ENCODE measurements at regions not wholly inside any gene's neighbourhood (a gene's known extent, or its start where the extent isn't known, plus 50 kb on each side); places are given as distances from the start of the nearest gene placed in this dataset.

DNA sequence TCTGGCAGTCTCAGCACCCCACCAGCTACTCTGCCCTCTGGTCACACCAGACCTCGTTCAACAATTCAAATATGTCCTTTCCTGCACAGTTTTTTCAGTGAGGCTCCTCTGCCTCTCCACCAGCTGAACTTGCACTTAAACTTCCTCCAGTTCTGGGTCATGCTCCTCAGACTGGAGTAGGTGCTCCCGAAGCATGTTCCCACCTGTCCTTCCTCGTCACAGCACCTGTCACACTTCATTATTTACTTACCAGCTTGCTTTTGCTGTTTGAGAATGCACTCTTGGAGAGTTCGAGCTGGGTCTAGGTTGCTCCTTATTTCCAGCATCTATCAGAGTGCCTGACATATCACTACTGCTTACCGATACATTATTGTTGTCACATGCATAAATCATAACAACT is 144.8 kb upstream of the TTC29 start:
- Mint-ChIP-seq H3K27ac (no peak overlapping the region), H3K4me1 (peaks cover 9 to 12% of the 10 kb centered on the region in 2 experiments), H3K4me3 (no peak overlapping the region), H3K27me3 (ENCODE audit: low read depth) (no peaks in the 10 kb centered on the region; the same call in 1 of the 2 replicates), H3K9me3 (no peaks in the 10 kb centered on the region), H3K36me3 (ENCODE audit: insufficient read depth in 1 of 3, low read depth in 3 of 3) (no peaks in the 10 kb centered on the region)
- Histone ChIP-seq H2BK120ac (ENCODE audit: low read depth, low read length, poor library complexity, severe bottlenecking) (no peak overlapping the region), H4K91ac (ENCODE audit: insufficient read length, low read depth, low read length) (no peak overlapping the region), H2AFZ (ENCODE audit: low read length) (no peak overlapping the region), H3K23ac (ENCODE audit: insufficient read length, low read depth, low read length) (no peak overlapping the region), H4K8ac (replicated peaks; ENCODE audit: insufficient read length, low read depth, low read length) (no peak overlapping the region), H3K79me1 (ENCODE audit: insufficient read depth, low read depth, low read length, poor library complexity, severe bottlenecking) (no peaks in the 10 kb centered on the region), H3K4me1 (ENCODE audit: insufficient read depth, low read length) (no peaks in the 10 kb centered on the region), H2BK15ac (ENCODE audit: low read depth, low read length) (no peak overlapping the region), H2BK20ac (ENCODE audit: low read depth, low read length, poor library complexity, severe bottlenecking) (no peak overlapping the region), H3K14ac (ENCODE audit: insufficient read depth, low read length) (no peak overlapping the region), H4K5ac (ENCODE audit: insufficient read length, low read depth, low read length) (no peak overlapping the region), H3T11ph (ENCODE audit: low read length) (no peak overlapping the region), H3K9me3 (ENCODE audit: control insufficient read depth, low read depth, low read length) (no peaks in the 10 kb centered on the region), H2BK5ac (ENCODE audit: insufficient read length, low read length) (no peak overlapping the region), H2AK5ac (ENCODE audit: insufficient read length, low read length) (no peak overlapping the region), H3K9ac (ENCODE audit: extremely low read depth, insufficient read length, low read length) (no peak overlapping the region), H3K27ac (ENCODE audit: insufficient read length, low read depth, low read length) (no peak overlapping the region), H3K79me2 (ENCODE audit: insufficient read depth, low read length) (no peaks in the 10 kb centered on the region), H3K18ac (ENCODE audit: insufficient read length, low read depth, low read length) (no peak overlapping the region), H3K23me2 (ENCODE audit: insufficient read length, low read depth, low read length, poor library complexity, severe bottlenecking) (no peaks in the 10 kb centered on the region), H4K20me1 (ENCODE audit: control insufficient read depth, insufficient read depth, insufficient read length) (no peaks in the 10 kb centered on the region), H2BK12ac (ENCODE audit: insufficient read length, low read depth, low read length) (no peak overlapping the region), H3K4ac (ENCODE audit: low read depth, low read length) (no peak overlapping the region), H3K56ac (ENCODE audit: insufficient read length, low read depth, low read length) (no peak overlapping the region), H3K27me3 (ENCODE audit: insufficient read depth, low read length) (no peaks in the 10 kb centered on the region), H3K4me2 (ENCODE audit: insufficient read depth, insufficient read length, low read length) (no peak overlapping the region)
- WGBS (ENCODE audit: extremely low coverage, insufficient read length, low lambda C conversion rate), result no CpG with 5 or more reads among the region's 5 CpGs
- no peak for DNase-seq
- TF ChIP-seq, protein P1, sequence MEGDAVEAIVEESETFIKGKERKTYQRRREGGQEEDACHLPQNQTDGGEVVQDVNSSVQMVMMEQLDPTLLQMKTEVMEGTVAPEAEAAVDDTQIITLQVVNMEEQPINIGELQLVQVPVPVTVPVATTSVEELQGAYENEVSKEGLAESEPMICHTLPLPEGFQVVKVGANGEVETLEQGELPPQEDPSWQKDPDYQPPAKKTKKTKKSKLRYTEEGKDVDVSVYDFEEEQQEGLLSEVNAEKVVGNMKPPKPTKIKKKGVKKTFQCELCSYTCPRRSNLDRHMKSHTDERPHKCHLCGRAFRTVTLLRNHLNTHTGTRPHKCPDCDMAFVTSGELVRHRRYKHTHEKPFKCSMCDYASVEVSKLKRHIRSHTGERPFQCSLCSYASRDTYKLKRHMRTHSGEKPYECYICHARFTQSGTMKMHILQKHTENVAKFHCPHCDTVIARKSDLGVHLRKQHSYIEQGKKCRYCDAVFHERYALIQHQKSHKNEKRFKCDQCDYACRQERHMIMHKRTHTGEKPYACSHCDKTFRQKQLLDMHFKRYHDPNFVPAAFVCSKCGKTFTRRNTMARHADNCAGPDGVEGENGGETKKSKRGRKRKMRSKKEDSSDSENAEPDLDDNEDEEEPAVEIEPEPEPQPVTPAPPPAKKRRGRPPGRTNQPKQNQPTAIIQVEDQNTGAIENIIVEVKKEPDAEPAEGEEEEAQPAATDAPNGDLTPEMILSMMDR (conservative IDR thresholded peaks at IDR 0.05), result no peak

Data from H9 (cell line).